Kidney (tissue), 13 donors: ENCODE measurements at regions not wholly inside any gene's neighbourhood (a gene's known extent, or its start where the extent isn't known, plus 50 kb on each side); places are given as distances from the start of the nearest gene placed in this dataset.
"Not testable (repeated sequence)": the region's sequence is repeated elsewhere in the genome, so short reads cannot be mapped to it uniquely, and the experiment has no call there.

Experiments used
- DNase-seq, 5 donors: peaks; one replicate each; pipeline ENCODE4 v3.0.0-alpha.2; 2013 to 2020
- FAIRE-seq: peaks from 2 replicates; lab custom pipeline; 2012; peaks lifted over from hg19 to GRCh38; lab: Jason Lieb, UNC
- H3K27ac ChIP-seq, 2 donors: one replicate each; pipeline ENCODE4 v1.7.0; 2013; ENCODE audit warnings: low read depth in 2 of 2, low read length in 2 of 2, inconsistent platforms in 1 of 2
- H3K27me3 ChIP-seq: one replicate; pipeline ENCODE4 v1.7.1; 2013; ENCODE audit warnings: low read length, inconsistent platforms; ENCODE audit not compliant: control insufficient read depth, insufficient read depth
- H3K36me3 ChIP-seq, 3 donors: one replicate each; pipeline versions ENCODE4 v1.7.0 to v1.7.1; 2013; ENCODE audit warnings: low read length in 3 of 3, control low read depth in 1 of 3, inconsistent platforms in 1 of 3; ENCODE audit not compliant: insufficient read depth in 3 of 3, control insufficient read depth in 2 of 3
- H3K4me1 ChIP-seq, 3 donors: one replicate each; pipeline versions ENCODE4 v1.7.0 to v1.7.1; 2013; ENCODE audit warnings: low read length in 3 of 3, inconsistent platforms in 1 of 3, low read depth in 1 of 3; ENCODE audit not compliant: control insufficient read depth in 2 of 3, insufficient read depth in 2 of 3
- H3K4me3 ChIP-seq, 3 donors: one replicate each; pipeline versions ENCODE4 v1.7.0 to v1.8.1; 2013; ENCODE audit warnings: low read length in 3 of 3, control low read depth in 1 of 3, inconsistent platforms in 1 of 3
- H3K9ac ChIP-seq, 3 donors: one replicate each; pipeline versions ENCODE4 v1.7.0 to v1.7.1; 2013; ENCODE audit warnings: low read length in 3 of 3, control low read depth in 1 of 3, inconsistent platforms in 1 of 3
- H3K9me3 ChIP-seq, 3 donors: one replicate each; pipeline versions ENCODE4 v1.7.0 to v1.7.1; 2013; ENCODE audit warnings: low read length in 3 of 3, control low read depth in 1 of 3, inconsistent platforms in 1 of 3; ENCODE audit not compliant: control insufficient read depth in 2 of 3, insufficient read depth in 1 of 3
- CTCF ChIP-seq: IDR thresholded peaks from 3 replicates; pipeline ENCODE4 v1.5.1; 2012; ENCODE audit warnings: mild to moderate bottlenecking, moderate library complexity, borderline replicate concordance; ENCODE audit not compliant: insufficient read depth; ENCODE audit errors: extremely low read depth
- intact Hi-C: fragments of 100-400 bp; cut with DNase I; formaldehyde crosslinking; loops from one replicate; pipeline ENCODE4 v1.11.1; 2022
- donor health status: control.
- donor health status: control.
- donor health status: control.
- donor health status: control.
- donor health status: control.
- donor health status: DM: yes; HTN: yes; CAD: no.
- donor health status: Normal renal cell carcinoma (clear cell type).

- peak; percentile 60 for TF ChIP-seq CTCF
- H3K9ac ChIP-seq, H3K4me3 ChIP-seq, H3K36me3 ChIP-seq, H3K4me1 ChIP-seq, H3K27me3 ChIP-seq, H3K27ac ChIP-seq, FAIRE-seq, intact Hi-C loops, H3K9me3 ChIP-seq: not testable (repeated sequence)
- peak in 4 of 5 donors; percentile 40 to 75 (median 60) for DNase-seq
Measured at GRCh38 chr17:30719131-30719973, 105.1 kb downstream of the CRLF3 start.

- H3K9me3 ChIP-seq, intact Hi-C loops, H3K36me3 ChIP-seq, FAIRE-seq, H3K9ac ChIP-seq, H3K27me3 ChIP-seq, H3K27ac ChIP-seq, H3K4me1 ChIP-seq, H3K4me3 ChIP-seq: not testable (repeated sequence)
- DNase-seq, result peak in 2 of 5 donors; percentile 18 to 22
Measured at GRCh38 chr17:30718691-30719090, 105.8 kb downstream of the CRLF3 start.

GRCh38 chr17:30718099-30718447 lies 106.4 kb downstream of the CRLF3 start:
- FAIRE-seq, result not testable (repeated sequence)
- peak in 1 of 5 donors; percentile 18 for DNase-seq

GRCh38 chr17:30717291-30718098 lies 107.0 kb downstream of the CRLF3 start:
- no peak for FAIRE-seq
- no peak for TF ChIP-seq CTCF
- intact Hi-C loops, result no loop called here
- Histone ChIP-seq H3K9ac (no peak overlapping the region), H3K9me3 (no peaks in the 10 kb centered on the region), H3K27me3 (no peaks in the 10 kb centered on the region), H3K4me3 (no peak overlapping the region), H3K27ac (no peak overlapping the region), H3K4me1 (no peaks in the 10 kb centered on the region), H3K36me3 (no peaks in the 10 kb centered on the region)
- peak in 2 of 5 donors; percentile 24 to 33 for DNase-seq

More at GRCh38 chr17:30718099-30718447, 106.4 kb downstream of the CRLF3 start:
- H3K36me3 ChIP-seq, intact Hi-C loops, H3K27me3 ChIP-seq, H3K4me3 ChIP-seq, H3K9ac ChIP-seq, H3K27ac ChIP-seq, H3K4me1 ChIP-seq, H3K9me3 ChIP-seq: not testable (repeated sequence)
